ENCODE measurements at regions not wholly inside any gene's neighbourhood (a gene's known extent, or its start where the extent isn't known, plus 50 kb on each side); places are given as distances from the start of the nearest gene placed in this dataset.
"Not testable (repeated sequence)": the region's sequence is repeated elsewhere in the genome, so short reads cannot be mapped to it uniquely, and the experiment has no call there.

DNA sequence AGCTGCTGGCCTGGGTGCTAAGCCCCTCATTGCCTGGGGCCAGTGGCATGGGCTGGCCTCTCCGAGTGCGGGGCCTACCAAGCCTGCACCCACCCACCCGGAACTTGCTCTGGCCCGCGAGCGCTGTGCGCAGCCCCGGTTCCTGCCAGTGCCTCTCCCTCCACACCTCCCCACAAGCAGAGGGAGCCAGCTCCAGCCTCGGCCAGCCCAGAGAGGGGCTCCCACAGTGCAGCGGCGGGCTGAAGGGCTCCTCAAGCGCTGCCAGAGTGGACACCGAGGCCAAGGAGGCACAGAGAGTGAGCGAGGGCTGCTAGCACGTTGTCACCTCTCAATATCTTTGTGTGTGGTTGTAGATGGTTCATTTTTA is 74.8 kb upstream of the ATP1A1 start:
- not testable (repeated sequence) for DNase-seq (ENCODE audit: low spot score)

GRCh38 chr1:116298746-116299145 is 74.3 kb upstream of the ATP1A1 start:
- no peak for DNase-seq (ENCODE audit: low spot score)

- no peak for DNase-seq (ENCODE audit: low spot score)
Observed at GRCh38 chr1:116299248-116299647, 73.8 kb upstream of the ATP1A1 start.

GRCh38 chr1:116302281-116302680 is 70.8 kb upstream of the ATP1A1 start:
- DNase-seq (ENCODE audit: low spot score): no peak

DNA sequence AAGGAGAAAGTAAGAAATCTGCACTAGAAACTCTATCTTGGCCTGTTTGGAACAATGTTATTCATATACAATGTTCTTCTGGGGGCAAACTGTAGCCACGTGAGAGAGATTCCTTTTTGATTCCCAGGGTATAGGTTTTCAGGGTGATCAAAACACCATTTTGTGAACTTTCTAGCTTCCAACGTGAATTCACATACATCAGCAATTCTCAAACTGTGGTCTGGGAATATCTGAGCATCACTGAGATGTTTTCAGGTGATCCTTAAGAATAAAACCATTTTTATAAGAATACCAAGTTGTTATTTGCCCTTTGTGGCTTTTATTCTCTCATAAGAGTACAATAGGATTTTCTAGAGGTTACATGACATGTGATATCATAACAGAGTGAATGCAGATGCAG is 66.9 kb upstream of the ATP1A1 start:
- DNase-seq (ENCODE audit: low spot score): no peak

DNA sequence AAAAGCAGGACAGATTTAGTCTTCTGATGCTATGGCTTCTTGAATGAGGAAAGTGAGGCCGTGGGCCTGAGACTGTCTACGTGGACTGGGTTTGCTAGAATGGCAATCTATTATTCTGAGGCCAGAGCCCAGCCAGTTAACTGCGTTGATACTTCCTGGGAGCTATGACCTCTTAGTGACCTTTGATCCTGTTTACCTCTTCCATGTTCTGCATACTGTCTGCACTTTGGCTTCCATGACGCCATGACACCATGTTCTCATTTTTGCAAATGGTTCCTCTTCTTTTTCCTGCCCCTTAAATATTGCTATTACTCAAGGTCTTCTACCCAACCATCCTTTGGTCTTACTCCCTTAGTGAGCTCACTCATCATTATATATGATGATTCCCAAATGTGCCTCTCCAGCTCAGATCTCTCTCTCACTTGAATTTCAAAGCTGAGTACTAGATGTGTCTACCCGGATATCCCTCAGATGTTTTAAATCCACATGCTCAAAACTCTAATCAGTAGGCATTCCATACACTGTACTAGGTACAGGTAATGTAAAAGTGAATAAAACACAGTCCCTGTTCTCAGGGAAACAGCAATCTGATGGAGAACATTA is 66.1 kb upstream of the ATP1A1 start:
- DNase-seq (ENCODE audit: low spot score): no peak

DNA sequence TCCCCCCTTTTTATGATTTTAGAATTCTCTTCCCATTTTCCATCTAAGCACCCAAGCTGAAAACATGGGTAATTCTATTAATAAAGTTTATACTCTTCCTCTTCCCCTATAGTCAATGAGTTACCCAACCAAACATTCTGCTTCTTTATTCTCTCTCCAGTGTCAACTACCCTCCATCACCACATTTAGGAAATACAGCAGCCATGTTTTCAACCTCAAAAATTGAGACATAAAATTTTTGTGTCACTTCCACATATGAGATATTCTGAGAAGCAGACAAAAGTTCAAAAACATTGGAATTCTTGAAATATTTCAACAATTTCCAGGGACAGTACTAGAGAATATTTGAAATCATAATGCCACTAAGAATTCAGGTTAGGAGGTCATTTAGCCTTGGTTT is 64.8 kb upstream of the ATP1A1 start:
- no peak for DNase-seq (ENCODE audit: low spot score)

- no peak for DNase-seq (ENCODE audit: low spot score)
Observed at GRCh38 chr1:116309090-116309870, 63.8 kb upstream of the ATP1A1 start.

- DNase-seq (ENCODE audit: low spot score): no peak
Observed at GRCh38 chr1:116310180-116310579, 62.9 kb upstream of the ATP1A1 start.

GRCh38 chr1:116311193-116311592 is 61.9 kb upstream of the ATP1A1 start:
- no peak for DNase-seq (ENCODE audit: low spot score)

DNA sequence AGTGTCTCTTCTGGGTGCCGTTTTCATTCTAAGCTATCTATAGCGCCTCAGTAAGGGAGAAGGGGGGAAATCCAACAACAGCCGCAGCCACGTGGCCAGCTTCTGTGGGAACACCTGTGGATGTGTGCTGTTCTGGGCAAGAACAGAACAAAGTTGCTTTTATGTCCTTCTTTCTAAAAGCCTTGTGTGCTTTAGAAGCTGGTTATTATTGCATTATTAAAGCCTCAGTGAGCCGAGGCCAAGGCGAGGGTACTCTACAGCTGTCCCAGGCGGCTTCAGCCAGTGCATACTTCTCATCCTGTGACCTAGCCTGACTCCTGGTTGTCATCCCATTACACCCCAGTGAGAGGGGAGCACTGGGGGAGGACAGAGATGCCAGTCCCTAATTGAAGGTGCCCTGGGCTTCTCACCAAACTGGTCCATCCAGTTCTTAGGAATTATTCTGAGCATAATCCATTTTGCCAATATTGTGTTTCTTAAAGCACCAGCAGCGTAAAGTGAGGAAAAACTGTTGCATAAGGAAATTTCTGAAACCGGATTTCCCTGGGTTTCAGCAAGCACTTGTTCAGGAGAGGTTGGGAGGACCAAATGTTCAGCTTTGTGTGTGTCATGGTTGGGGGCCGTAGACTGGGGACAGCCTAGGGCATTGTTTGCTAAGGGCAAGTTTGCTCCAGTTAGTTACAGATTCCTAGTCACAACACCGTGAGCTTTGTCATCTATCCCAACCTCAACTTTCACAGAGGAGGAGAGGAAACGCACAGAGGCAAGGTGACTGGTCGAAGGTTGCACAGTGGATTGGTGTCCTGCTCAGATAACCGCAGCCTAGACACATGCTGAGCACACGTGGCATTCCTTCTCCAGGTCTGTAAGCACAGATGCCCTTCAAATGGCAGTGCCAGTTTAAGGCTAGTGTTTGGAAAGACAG is 61.0 kb upstream of the ATP1A1 start:
- no peak for DNase-seq (ENCODE audit: low spot score)

DNA sequence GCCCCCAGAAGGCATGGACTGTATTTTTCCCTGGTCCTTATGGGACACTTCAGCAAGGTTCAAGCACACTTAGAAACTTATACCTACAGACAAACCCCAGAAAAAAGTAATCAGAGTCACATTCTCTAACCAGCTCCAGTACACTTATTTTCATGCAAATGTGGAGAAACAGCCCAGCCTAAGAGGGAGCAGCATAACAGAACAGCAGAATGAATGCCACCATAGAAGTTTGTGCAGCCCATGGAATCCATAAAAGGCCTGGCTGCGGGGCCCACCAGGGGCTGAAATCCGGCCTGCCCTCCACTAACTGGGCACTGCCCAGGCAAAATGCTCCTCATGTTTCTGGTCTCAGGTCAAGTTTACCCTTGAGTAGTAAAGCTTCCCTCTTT is 60.4 kb upstream of the ATP1A1 start:
- no peak for DNase-seq (ENCODE audit: low spot score)

- DNase-seq (ENCODE audit: low spot score): no peak
Observed at GRCh38 chr1:116313776-116314175, 59.3 kb upstream of the ATP1A1 start.

- DNase-seq (ENCODE audit: low spot score): no peak
Observed at GRCh38 chr1:116314305-116314919, 58.6 kb upstream of the ATP1A1 start.

- DNase-seq (ENCODE audit: low spot score): no peak
Observed at GRCh38 chr1:116316373-116316772, 56.7 kb upstream of the ATP1A1 start.

DNA sequence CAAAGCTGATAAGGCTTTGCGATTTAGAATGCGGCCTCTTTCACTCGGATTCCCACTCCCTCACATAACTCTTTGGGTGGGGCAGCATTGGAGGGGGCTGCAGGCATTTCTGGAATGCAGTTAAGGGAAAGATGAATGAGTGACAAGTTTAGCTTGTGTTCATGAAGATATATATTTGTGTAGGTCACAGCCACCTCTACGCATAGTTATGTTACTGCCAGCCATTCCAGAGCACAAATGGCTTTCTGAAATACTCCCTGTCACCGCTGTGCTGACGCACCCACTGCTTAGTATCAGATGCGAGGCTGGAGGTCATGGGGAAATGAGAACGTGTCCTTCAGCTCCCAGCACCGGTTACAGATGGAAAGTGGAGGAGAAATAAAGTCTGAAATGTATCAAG is 54.1 kb upstream of the ATP1A1 start:
- no peak for DNase-seq (ENCODE audit: low spot score)

DNA sequence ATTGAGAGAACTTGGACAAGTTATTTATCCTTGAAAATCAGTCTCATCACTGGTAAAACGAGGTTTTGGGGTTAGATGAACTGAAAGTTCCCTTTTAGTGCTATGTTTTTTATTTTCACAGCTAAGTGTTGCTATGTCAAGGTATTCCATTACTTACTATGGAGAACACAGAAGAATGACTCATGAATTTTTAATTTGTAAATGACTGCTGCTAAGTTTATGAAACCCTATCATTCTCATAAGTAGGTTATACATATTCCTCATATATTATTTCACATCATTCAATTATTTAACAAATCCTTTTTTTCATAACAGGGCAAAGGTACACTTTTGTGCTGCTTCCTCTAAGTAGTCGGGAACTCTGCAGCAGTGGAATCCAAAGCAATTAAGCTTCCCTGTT is 52.2 kb upstream of the ATP1A1 start:
- DNase-seq (ENCODE audit: low spot score): no peak

GRCh38 chr1:116321766-116322175 is 51.3 kb upstream of the ATP1A1 start:
- peak; percentile 47 for DNase-seq (ENCODE audit: low spot score)

- no peak for DNase-seq (ENCODE audit: low spot score)
Observed at GRCh38 chr1:116322752-116323405, 50.2 kb upstream of the ATP1A1 start.

Measured in CD4-positive, alpha-beta T cell treated with Interleukin-15 for 4 hours (primary cell).